ENCODE measurements at regions not wholly inside any gene's neighbourhood (a gene's known extent, or its start where the extent isn't known, plus 50 kb on each side); places are given as distances from the start of the nearest gene placed in this dataset.

- no peak for TF ChIP-seq CTCF (IDR thresholded peaks at IDR 0.05; ENCODE audit: low read depth, low read length, missing input control)
- TF ChIP-seq TAF1 (conservative IDR thresholded peaks at IDR 0.05), result no peak
- TF ChIP-seq FOXA1 (IDR thresholded peaks at IDR 0.05), result no peak
- no peak for TF ChIP-seq SP1 (IDR thresholded peaks at IDR 0.05)
- no peak for TF ChIP-seq MAX (IDR thresholded peaks at IDR 0.05)
Observed at GRCh38 chr11:30758518-30758917, 172.4 kb upstream of the MPPED2 start.

Data from liver (tissue), 3 donors.